TTC549 (cell line): ENCODE measurements at regions not wholly inside any gene's neighbourhood (a gene's known extent, or its start where the extent isn't known, plus 50 kb on each side); places are given as distances from the start of the nearest gene placed in this dataset.
"Not testable (repeated sequence)": the region's sequence is repeated elsewhere in the genome, so short reads cannot be mapped to it uniquely, and the experiment has no call there.

Source experiments
- FAIRE-seq: peaks from 2 replicates; lab custom pipeline; 2012; peaks lifted over from hg19 to GRCh38; lab: Jason Lieb, UNC

- no peak for FAIRE-seq
Observed at GRCh38 chr6:144536079-144536478, 250.9 kb downstream of the UTRN start.

- no peak for FAIRE-seq
Observed at GRCh38 chr6:144543006-144543871, 258.1 kb downstream of the UTRN start.

- no peak for FAIRE-seq
Observed at GRCh38 chr6:144544266-144544830, 259.2 kb downstream of the UTRN start.

- FAIRE-seq = no peak
Observed at GRCh38 chr6:144546807-144547206, 261.7 kb downstream of the UTRN start.

- FAIRE-seq = no peak
Observed at GRCh38 chr6:144547409-144547808, 262.3 kb downstream of the UTRN start.

- FAIRE-seq = no peak
Observed at GRCh38 chr6:144548536-144548935, 263.4 kb downstream of the UTRN start.

GRCh38 chr6:144549837-144550747 is 265.0 kb downstream of the UTRN start:
- no peak for FAIRE-seq

GRCh38 chr6:144551339-144551738 is 266.2 kb downstream of the UTRN start:
- FAIRE-seq = no peak

- no peak for FAIRE-seq
Observed at GRCh38 chr6:144555066-144555465, 269.9 kb downstream of the UTRN start.

GRCh38 chr6:144559865-144560593 is 274.9 kb downstream of the UTRN start:
- no peak for FAIRE-seq

GRCh38 chr6:144561455-144562043 is 276.4 kb downstream of the UTRN start:
- no peak for FAIRE-seq

- FAIRE-seq = no peak
Observed at GRCh38 chr6:144564202-144564601, 279.1 kb downstream of the UTRN start.

- no peak for FAIRE-seq
Observed at GRCh38 chr6:144566868-144567615, 281.9 kb downstream of the UTRN start.

GRCh38 chr6:144568241-144568640 is 283.1 kb downstream of the UTRN start:
- no peak for FAIRE-seq

GRCh38 chr6:144572541-144572940 is 287.4 kb downstream of the UTRN start:
- FAIRE-seq = not testable (repeated sequence)

- no peak for FAIRE-seq
Observed at GRCh38 chr6:144574796-144575195, 289.7 kb downstream of the UTRN start.

GRCh38 chr6:144575327-144575726 is 290.2 kb downstream of the UTRN start:
- FAIRE-seq = no peak

GRCh38 chr6:144576871-144577270 is 291.7 kb downstream of the UTRN start:
- FAIRE-seq = no peak

- FAIRE-seq = no peak
Observed at GRCh38 chr6:144578385-144579350, 293.5 kb downstream of the UTRN start.

GRCh38 chr6:144580039-144580438 is 294.9 kb downstream of the UTRN start:
- FAIRE-seq = no peak
